Fibroblast of skin of left biceps (primary cell): ENCODE measurements at regions not wholly inside any gene's neighbourhood (a gene's known extent, or its start where the extent isn't known, plus 50 kb on each side); places are given as distances from the start of the nearest gene placed in this dataset.

Experiments used
- DNase-seq, 2 experiments: peaks; one replicate each; pipeline ENCODE4 v3.0.0-alpha.2; 2013; ENCODE audit warnings: low read depth in 2 of 2

GRCh38 chr15:93167291-93167690, 78.3 kb upstream of the RGMA start:
- no peak for DNase-seq

DNA sequence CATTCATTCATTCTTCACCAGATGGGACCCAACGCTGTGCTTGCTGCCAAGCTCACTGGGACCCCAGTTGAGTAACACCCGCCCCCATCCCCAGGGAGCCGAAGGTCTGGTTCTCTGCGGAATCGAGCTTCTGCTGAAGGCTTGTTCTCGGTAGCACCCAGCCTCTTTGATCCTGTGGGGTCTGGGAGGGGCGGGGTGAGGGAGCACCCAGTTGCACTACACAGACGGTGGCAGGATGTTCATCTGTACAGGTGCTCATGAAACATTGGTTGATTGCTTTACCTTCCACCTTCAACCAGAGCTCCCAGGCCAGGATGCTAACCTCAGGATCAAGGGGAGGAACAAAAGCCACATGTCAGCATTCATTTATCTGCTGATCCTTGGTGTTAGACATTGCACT, 77.7 kb upstream of the RGMA start:
- DNase-seq: no peak

DNA sequence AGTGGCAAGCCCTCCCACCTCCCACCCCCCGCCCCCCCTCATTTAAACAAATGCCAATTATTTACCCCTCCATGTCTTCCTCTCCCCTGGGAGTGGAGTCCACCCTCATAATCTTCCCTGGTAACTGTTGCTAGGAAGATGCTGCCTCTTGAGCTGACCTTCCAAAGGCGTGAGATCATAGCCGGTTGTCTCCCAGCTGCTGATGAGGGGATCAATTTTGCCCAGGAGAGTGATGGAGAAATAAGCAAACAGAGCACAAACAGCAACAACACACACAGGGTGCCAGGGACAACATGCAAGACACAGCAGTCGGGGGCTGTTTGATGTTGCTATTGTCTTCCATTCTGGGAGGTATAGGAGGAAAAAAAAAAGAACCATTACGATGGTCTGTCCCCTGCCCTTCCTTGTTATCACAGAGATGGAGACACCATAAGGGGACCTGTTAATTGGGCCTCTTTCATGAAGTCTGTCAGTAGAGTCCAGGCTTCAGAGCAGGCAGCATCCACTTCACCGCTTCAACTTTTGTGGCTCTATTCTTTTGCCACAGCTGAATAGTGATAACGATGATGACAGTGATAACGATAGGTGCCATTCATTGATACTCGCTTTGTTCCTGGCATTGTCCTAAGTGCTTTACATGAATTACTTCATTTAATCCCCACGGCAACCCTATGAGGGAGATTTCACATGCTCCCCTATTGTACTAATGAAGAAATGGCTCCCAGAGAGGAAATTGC, 76.9 kb upstream of the RGMA start:
- DNase-seq: no peak

- no peak for DNase-seq
Measured at GRCh38 chr15:93164409-93164808, 75.4 kb upstream of the RGMA start.

DNA sequence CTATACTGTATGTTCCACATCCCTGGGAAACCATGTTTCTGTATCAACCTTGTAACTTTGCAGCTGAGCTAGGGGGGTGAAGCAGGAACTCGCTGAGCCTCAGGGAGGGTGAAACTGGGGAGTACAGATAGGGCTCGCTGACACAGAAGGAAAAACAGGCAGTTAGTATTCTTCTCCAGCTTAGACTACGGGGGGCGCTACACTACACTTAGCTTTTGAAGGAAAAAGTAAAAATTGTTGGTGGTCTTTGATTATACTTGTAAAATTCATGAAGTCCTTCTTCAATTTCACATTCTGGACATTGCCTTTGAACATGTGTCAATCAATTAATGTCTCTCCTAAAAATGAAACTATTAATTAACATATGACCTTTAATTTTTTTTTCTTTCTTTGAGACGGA, 73.5 kb upstream of the RGMA start:
- DNase-seq: no peak

DNA sequence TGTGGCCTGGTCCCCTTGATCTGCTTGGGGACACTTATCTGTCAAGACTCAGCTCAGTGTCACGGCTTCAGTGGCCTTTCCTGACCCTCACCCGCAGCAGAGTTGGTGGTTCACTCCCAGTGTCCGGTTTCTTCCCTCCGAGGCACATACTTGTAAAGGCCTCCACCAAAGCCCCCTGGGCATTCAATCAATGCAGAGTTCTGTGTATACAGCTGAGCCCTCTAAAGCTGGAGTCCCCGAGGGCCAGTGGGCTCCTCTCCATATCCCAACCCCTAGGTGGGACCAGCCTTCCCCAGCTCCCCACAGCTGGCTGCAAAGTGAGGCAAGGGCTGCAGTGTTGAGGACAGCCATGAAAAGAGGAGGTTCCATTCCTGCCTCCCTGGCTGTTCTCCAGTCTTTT, 70.9 kb upstream of the RGMA start:
- no peak for DNase-seq

DNA sequence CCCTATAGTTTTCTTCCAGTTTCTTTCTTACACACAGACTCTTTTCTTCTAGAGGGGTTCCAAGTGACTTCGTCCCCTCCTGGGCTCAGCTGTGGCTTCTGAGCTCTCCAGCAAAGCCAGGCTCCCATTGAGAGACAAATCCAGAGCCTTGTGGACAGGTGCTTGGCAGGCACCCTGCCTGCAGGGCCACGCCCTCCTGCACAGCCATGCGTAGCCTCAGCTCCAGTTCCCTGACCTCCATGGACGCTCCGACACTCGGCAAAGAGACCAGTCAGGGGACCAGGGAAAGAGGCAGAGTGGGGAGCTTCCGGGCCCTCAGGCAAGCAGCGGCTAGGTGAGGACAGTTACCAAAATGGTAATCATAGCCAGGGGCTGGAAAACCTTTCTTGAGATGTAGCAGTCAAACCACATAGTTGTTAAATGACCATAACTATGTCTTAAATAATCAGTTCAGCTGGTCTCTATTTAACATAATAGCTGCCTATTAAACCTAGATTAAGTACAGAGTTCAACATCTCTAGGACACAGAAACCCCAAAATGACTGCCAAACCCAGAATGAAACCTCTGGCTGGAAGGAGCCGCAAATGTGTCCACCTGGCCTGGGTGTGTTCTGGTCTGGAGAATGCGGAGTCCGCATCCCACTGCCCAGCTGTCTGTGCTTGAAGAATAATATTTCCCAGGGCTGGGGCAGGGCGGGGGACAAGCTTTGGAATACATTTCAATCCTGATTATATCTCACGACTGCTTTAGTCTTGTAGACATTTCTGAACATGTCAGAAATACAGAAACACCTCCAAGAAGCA, 69.3 kb upstream of the RGMA start:
- no peak for DNase-seq

- no peak for DNase-seq
Measured at GRCh38 chr15:93154666-93155065, 65.7 kb upstream of the RGMA start.

- DNase-seq: peak in 1 of 2 experiments; percentile 14
Measured at GRCh38 chr15:93152951-93153350, 63.9 kb upstream of the RGMA start.

- DNase-seq: no peak
Measured at GRCh38 chr15:93152360-93152759, 63.3 kb upstream of the RGMA start.

DNA sequence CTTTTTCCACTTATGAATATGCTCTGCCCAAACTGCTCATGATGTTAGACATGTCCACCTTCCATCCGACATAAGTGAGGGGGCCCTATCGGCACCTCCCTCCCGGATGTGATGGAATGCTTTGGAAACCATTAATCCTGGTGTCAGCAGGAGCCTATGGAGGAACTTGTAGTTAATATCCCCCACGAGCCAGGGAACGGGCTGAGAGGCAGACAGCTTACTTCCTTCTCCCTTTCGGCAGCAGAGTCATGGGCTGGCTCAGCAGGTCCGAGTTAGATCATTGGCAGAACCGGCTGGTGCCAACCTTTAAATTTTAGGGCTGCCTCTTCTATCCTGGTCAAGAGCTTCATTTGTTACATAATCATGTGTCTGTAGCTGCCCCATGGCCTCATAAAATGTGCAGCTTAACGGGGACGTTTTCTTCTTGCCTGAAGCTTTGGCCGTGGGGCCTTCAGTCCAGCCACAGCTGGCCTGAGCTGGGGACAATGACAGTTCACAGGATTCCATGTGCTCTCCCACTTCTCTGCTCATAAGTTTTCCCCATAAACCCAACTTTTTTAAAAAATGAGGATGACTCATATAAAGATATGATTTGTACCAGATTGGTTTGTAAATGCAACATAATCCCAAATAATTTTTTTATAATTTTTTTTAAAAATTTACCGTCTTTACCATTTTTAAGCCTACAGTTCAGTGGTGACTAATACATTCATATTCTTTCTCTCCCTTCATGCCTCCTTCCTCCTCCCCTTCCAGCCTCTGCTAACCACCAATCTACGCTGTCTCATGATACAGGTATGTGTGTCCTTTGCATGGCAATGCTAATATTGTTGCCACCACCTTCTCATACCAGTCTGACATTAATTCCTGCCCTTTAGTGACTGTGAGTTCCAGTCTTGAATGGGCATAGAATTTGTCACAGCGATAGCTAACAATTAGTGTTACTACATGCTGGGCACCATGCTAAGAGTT, 62.2 kb upstream of the RGMA start:
- peak in 1 of 2 experiments; percentile 7 for DNase-seq

DNA sequence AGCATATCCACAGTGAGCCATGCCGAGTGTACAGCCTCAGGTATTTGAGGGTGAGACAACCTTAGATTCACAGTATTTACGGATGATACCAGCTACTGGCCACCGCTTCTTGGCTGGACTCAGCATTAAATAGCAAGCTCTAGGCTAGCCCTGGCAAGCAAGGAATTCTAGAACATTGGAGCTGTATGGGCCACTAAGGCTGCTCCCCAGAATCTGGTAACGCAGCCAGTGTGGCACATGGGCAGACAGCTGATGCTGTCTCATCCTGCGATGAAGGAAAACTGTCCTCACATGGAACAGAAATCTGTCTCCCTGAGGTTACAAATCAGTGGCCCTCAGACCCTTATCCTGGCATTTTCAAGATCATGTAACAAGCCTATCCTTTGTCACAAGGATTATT, 57.6 kb upstream of the RGMA start:
- no peak for DNase-seq

DNA sequence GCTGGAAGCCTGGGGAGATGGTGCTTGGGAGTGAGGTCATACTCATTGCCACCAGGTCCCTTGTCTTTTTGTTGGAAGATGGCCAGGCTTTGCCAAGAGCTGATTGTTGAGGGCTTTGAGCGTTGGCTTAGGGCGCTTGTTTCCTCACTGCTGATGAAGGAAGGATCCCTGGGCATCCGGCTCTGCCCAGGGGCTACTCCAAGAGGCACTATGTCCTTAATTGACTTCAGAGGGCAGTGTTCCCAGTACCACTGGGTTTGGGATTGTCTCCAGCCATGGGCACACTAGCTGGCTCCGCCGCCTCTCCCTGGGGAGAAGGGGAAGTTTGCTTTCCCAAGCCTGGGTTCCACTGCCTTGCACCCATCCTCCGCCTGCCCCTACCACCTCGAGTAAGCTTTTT, 57.2 kb upstream of the RGMA start:
- DNase-seq: no peak

GRCh38 chr15:93144463-93145236, 55.6 kb upstream of the RGMA start:
- DNase-seq: no peak

GRCh38 chr15:93143186-93143585, 54.2 kb upstream of the RGMA start:
- no peak for DNase-seq

DNA sequence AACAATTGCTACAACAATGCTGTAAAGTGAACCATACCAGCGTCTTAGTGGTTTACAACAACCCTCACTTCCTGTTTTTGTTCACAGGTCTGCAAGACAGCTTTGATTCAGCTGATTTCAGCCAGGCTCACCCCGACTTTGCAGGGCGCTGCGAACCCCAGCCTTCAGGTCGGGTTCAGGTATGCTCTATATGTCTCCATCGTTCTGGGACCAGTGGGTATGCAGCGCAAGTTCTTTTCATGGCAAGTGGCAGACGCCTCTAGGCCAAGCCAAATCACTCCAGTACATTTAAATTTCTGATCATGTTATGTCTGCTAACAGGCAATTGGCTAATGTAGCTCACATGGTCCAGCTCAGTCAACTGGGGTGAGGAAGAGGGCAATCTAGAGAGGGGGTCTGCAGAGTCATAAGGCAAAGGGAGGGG, 52.4 kb upstream of the RGMA start:
- no peak for DNase-seq

GRCh38 chr15:93139436-93139835, 50.4 kb upstream of the RGMA start:
- DNase-seq: no peak

- DNase-seq: no peak
Measured at GRCh38 chr15:93138681-93139250, 49.8 kb upstream of the RGMA start.
